K562 (cell line): ENCODE measurements at regions not wholly inside any gene's neighbourhood (a gene's known extent, or its start where the extent isn't known, plus 50 kb on each side); places are given as distances from the start of the nearest gene placed in this dataset.

Experiments used
- ATAC-seq: fragments of 200-7000 bp; cut with Tn5 transposase; 3 replicates; pipeline ENCODE4 v1.9.1; 2020; ENCODE audit warnings: moderate library complexity
- BruUV-seq: library from RNA; stranded (reverse); fragments of 400-500 nt; replicated peaks from 2 replicates; lab custom pipeline; 2021; lab: Mats Ljungman, UMichigan
- CTCF ChIA-PET: fragments of 300-600 bp; formaldehyde crosslinking; extraction: SDS; loops from one replicate; lab custom pipeline; 2021; ENCODE audit warnings: low intra/inter-chr PET ratio; lab: Yijun Ruan, JAX
- POLR2A ChIA-PET: fragments of 300-600, 350-650 bp; sonication (Branson Sonifier 250); formaldehyde crosslinking; extraction: SDS; loops from one replicate; lab custom pipeline; 2021; ENCODE audit warnings: antibody characterized with exemption, inconsistent platforms; lab: Yijun Ruan, JAX
- DNase-seq, 4 experiments: peaks; one replicate each; pipeline versions ENCODE4 v3.0.0 to v3.0.0-alpha.2; 2011 to 2018; ENCODE audit warnings: low spot score in 3 of 4, mixed read lengths in 3 of 4; ENCODE audit errors: extremely low read depth in 1 of 4
- FAIRE-seq: peaks from 2 replicates; lab custom pipeline; 2011; peaks lifted over from hg19 to GRCh38; lab: Jason Lieb, UNC
- H2AFZ ChIP-seq: 2 replicates; pipeline ENCODE4 v1.6.0; 2011; ENCODE audit warnings: low read depth, low read length, control low read depth, inconsistent platforms
- H3K27ac ChIP-seq: fragments of 200-600 bp; 3 replicates; pipeline ENCODE4 v1.8.0; 2011; ENCODE audit warnings: low read depth, mild to moderate bottlenecking, control low read depth, inconsistent platforms, low read length, moderate library complexity, mixed read lengths; ENCODE audit errors: extremely low read depth
- H3K27me3 ChIP-seq, 2 experiments: fragments of 300-600 bp in 1 of 2; 2 replicates in 1 of 2; 3 replicates in 1 of 2; pipeline versions ENCODE4 v1.6.0 to v1.8.0; 2011; ENCODE audit warnings: inconsistent platforms in 2 of 2, low read length in 2 of 2, mild to moderate bottlenecking in 1 of 2, mixed read lengths in 1 of 2, moderate library complexity in 1 of 2; ENCODE audit not compliant: control insufficient read depth in 2 of 2, insufficient read depth in 2 of 2
- H3K36me3 ChIP-seq: fragments of 300-600 bp; 3 replicates; pipeline ENCODE4 v1.8.0; 2011; ENCODE audit warnings: mild to moderate bottlenecking, low read length, inconsistent platforms; ENCODE audit not compliant: control insufficient read depth, insufficient read depth
- H3K4me1 ChIP-seq, 2 experiments: fragments of 200-600 bp in 1 of 2; replicated peaks in 1 of 2; 2 replicates in 1 of 2; 3 replicates in 1 of 2; pipeline versions ENCODE4 v1.5.1 to v1.8.0; 2011; ENCODE audit warnings: inconsistent platforms in 2 of 2, low read length in 2 of 2, mild to moderate bottlenecking in 1 of 2, mixed read lengths in 1 of 2, moderate library complexity in 1 of 2; ENCODE audit not compliant: control insufficient read depth in 2 of 2, insufficient read depth in 2 of 2
- H3K4me2 ChIP-seq: 2 replicates; pipeline ENCODE4 v1.6.1; 2011; ENCODE audit warnings: low read length, control low read depth, inconsistent platforms, mixed read lengths; ENCODE audit not compliant: insufficient read depth
- H3K4me3 ChIP-seq: fragments of 200-600 bp; sonication (generic), shearing (Covaris generic); 2 replicates; pipeline ENCODE4 v1.5.1; 2016; ENCODE audit warnings: control low read depth, inconsistent platforms
- H3K79me2 ChIP-seq: fragments of 200-600 bp; 3 replicates; pipeline ENCODE4 v1.8.0; 2011; ENCODE audit warnings: low read length, inconsistent platforms; ENCODE audit not compliant: control insufficient read depth, insufficient read depth
- H3K9ac ChIP-seq, 2 experiments: 2 replicates each; pipeline versions ENCODE4 v1.6.0 to v1.6.1; 2011; ENCODE audit warnings: low read depth in 2 of 2, low read length in 2 of 2, control low read depth in 1 of 2, inconsistent platforms in 1 of 2, mild to moderate bottlenecking in 1 of 2, mixed read lengths in 1 of 2; ENCODE audit not compliant: insufficient read depth in 1 of 2
- H3K9me1 ChIP-seq: one replicate; pipeline ENCODE4 v1.6.0; 2011; ENCODE audit warnings: inconsistent platforms, mild to moderate bottlenecking, low read length, moderate library complexity; ENCODE audit not compliant: control insufficient read depth, insufficient read depth
- H3K9me3 ChIP-seq: replicated peaks from 2 replicates; pipeline ENCODE4 v1.5.1; 2011; ENCODE audit warnings: low read depth, low read length, inconsistent platforms; ENCODE audit not compliant: control insufficient read depth, insufficient read depth
- H4K20me1 ChIP-seq: replicated peaks from 2 replicates; pipeline ENCODE4 v1.6.1; 2011; ENCODE audit warnings: low read length, inconsistent platforms, mixed read lengths; ENCODE audit not compliant: control insufficient read depth, insufficient read depth
- CSDE1 ChIP-seq, 2 experiments: fragments of 450-650 bp; IDR thresholded peaks; 2 replicates each; pipeline ENCODE4 v1.6.1; 2016; ENCODE audit warnings: mild to moderate bottlenecking in 1 of 2
- MITF ChIP-seq: IDR thresholded peaks from 2 replicates; pipeline ENCODE4 v1.6.1; 2014; ENCODE audit warnings: antibody characterized with exemption
- PCBP1 ChIP-seq: fragments of 200-400 bp; formaldehyde crosslinking; IDR thresholded peaks from 2 replicates; pipeline ENCODE4 v1.6.1; 2018; ENCODE audit warnings: mild to moderate bottlenecking, low read depth, low read length; ENCODE audit not compliant: poor library complexity, severe bottlenecking
- SRSF9 ChIP-seq: fragments of 200-400 bp; formaldehyde crosslinking; IDR thresholded peaks from 2 replicates; pipeline ENCODE4 v1.6.1; 2017; ENCODE audit warnings: low read depth, low read length, borderline replicate concordance
- WGBS: fragments of 100-300 bp; shearing (Covaris generic); methylation state at CpG from one replicate; pipeline ENCODE4 v1.1.6; 2016; ENCODE audit warnings: low coverage, mixed read lengths; ENCODE audit not compliant: insufficient coverage; ENCODE audit errors: missing lambda C conversion rate; 5-methylcytosine and 5-hydroxymethylcytosine counted together
- in situ Hi-C: fragments of 300-500 bp; cut with MboI; formaldehyde crosslinking; loops from 4 replicates; pipeline ENCODE4 v1.15.0; 2018; ENCODE audit warnings: inconsistent platforms, mixed read lengths
- intact Hi-C: fragments of 100-400 bp; cut with micrococcal nuclease; formaldehyde crosslinking; loops from 2 replicates; pipeline ENCODE4 v1.14.2; 2022

- TF ChIP-seq SRSF9 = no peak
- TF ChIP-seq CSDE1 (IDR thresholded peaks at IDR 0.05) = no peak
- TF ChIP-seq MITF = no peak
These were observed 780.3 kb downstream of the DTWD2 start (continued) for GRCh38 chr5:118208031-118208453.

GRCh38 chr5:118199801-118200200 is 788.5 kb downstream of the DTWD2 start:
- no peak overlapping the region for H3K4me3 ChIP-seq
- BruUV-seq = no TSS peak
- no peak overlapping the region for H3K9ac ChIP-seq
- 3% methylated on average over 2 of the region's 2 CpGs for WGBS
- H3K27ac ChIP-seq = no peak overlapping the region
- FAIRE-seq (no peak), DNase-seq (no peak), ATAC-seq (no peak)
- ChIA-PET POLR2A (no interaction called here), CTCF (no interaction called here)
- no peaks in the 10 kb centered on the region for H3K4me1 ChIP-seq
- H3K36me3 ChIP-seq = no peaks in the 10 kb centered on the region
- no peaks in the 10 kb centered on the region for H4K20me1 ChIP-seq
- intact Hi-C loops (no loop called here), in situ Hi-C loops (no loop called here)
- H3K9me1 ChIP-seq = no peaks in the 10 kb centered on the region
- no peaks in the 10 kb centered on the region for H3K79me2 ChIP-seq
- no peak for TF ChIP-seq PCBP1
- no peak overlapping the region for H3K4me2 ChIP-seq
- H3K9me3 ChIP-seq = no peaks in the 10 kb centered on the region
- H2AFZ ChIP-seq = no peak overlapping the region
- no peaks in the 10 kb centered on the region for H3K27me3 ChIP-seq
